Esophagus squamous epithelium (tissue), 4 donors: ENCODE measurements at regions not wholly inside any gene's neighbourhood (a gene's known extent, or its start where the extent isn't known, plus 50 kb on each side); places are given as distances from the start of the nearest gene placed in this dataset.

Experiments used
- POLR2A ChIP-seq, 4 donors: fragments of 450-650 bp; IDR thresholded peaks; one replicate each; pipeline ENCODE4 v1.6.1; 2017; ENCODE audit warnings: antibody characterized with exemption in 4 of 4, mild to moderate bottlenecking in 4 of 4, moderate library complexity in 3 of 4
- TF ChIP-seq, protein P1 (sequence below), 6 experiments: fragments of 450-650 bp in 4 of 6; fragments of 200-600 bp in 2 of 6; sonication (generic) in 2 of 6; IDR thresholded peaks; one replicate each; pipeline ENCODE4 v1.5.1; 2016 to 2019; ENCODE audit warnings: antibody characterized with exemption in 6 of 6, mild to moderate bottlenecking in 4 of 6, moderate library complexity in 4 of 6

DNA sequence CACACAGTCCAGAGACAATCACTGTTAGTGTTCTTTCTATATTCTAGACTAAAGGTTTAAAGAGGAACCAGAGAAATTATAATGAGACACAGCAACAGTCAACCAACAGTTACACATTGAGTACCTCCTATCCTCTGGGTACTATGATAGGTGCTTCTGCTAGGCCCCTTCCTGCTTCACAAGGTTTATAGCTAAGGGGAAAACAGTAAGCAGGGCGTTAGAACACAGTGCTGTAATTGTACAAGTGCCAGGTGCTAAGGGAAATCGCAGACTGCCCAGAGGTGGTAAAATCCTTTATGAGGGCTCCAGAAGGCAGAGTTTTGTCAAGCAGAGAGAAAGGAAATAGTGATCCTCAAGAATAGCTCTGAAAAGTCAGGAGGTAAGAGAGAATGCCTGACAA is 297.2 kb upstream of the FAT3 start:
- TF ChIP-seq, protein P1, sequence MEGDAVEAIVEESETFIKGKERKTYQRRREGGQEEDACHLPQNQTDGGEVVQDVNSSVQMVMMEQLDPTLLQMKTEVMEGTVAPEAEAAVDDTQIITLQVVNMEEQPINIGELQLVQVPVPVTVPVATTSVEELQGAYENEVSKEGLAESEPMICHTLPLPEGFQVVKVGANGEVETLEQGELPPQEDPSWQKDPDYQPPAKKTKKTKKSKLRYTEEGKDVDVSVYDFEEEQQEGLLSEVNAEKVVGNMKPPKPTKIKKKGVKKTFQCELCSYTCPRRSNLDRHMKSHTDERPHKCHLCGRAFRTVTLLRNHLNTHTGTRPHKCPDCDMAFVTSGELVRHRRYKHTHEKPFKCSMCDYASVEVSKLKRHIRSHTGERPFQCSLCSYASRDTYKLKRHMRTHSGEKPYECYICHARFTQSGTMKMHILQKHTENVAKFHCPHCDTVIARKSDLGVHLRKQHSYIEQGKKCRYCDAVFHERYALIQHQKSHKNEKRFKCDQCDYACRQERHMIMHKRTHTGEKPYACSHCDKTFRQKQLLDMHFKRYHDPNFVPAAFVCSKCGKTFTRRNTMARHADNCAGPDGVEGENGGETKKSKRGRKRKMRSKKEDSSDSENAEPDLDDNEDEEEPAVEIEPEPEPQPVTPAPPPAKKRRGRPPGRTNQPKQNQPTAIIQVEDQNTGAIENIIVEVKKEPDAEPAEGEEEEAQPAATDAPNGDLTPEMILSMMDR (IDR thresholded peaks at IDR 0.05): no peak
- TF ChIP-seq POLR2A (IDR thresholded peaks at IDR 0.05): no peak
